HL-60 (cell line): ENCODE measurements at regions not wholly inside any gene's neighbourhood (a gene's known extent, or its start where the extent isn't known, plus 50 kb on each side); places are given as distances from the start of the nearest gene placed in this dataset.
"Not testable (repeated sequence)": the region's sequence is repeated elsewhere in the genome, so short reads cannot be mapped to it uniquely, and the experiment has no call there.

Experiments
- GABPA ChIP-seq: IDR thresholded peaks from 2 replicates; pipeline ENCODE4 v1.6.1; 2012; ENCODE audit warnings: low read depth
- POLR2AphosphoS5 ChIP-seq: IDR thresholded peaks from 2 replicates; pipeline ENCODE4 v1.6.1; 2012; ENCODE audit warnings: low read depth
- TF ChIP-seq, protein P1 (sequence below): IDR thresholded peaks from one replicate; pipeline ENCODE4 v1.5.1; 2011; ENCODE audit warnings: low read length, control low read depth, inconsistent platforms; ENCODE audit not compliant: insufficient read depth
- TF ChIP-seq, protein P2 (sequence below): IDR thresholded peaks from 2 replicates; pipeline ENCODE4 v1.6.1; 2012; ENCODE audit warnings: low read depth; ENCODE audit not compliant: insufficient replicate concordance

DNA sequence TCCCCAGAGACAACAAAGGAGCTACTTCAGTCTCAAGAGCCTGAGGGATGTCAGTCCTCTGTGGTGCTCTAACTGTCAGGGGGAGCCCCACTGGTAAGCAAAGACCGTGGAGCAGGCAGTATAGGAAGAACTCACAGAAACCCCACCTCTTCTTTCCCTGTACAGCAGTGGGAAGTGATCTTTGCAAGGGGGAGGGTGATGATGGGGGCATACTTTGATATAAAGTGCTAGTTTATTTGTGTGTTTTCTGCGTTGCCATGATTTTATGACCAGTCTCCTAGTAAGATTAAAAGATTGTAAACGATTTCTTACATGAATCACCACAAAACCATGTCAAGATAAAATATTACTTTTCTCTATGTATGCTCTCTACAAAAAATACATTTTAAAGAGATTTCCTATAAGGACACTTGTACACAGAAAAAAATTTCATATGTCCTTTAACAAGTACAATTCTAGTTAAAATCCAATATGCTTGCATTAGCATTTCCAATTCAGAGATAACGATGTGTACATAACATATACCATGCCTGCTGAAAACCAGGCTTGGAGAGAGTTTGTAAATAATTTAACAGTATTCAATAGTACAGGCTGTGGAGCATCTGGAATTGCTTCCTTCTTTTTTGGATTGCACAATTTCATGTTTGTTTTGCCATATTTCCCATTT lies 690.0 kb downstream of the PRIM2 start:
- not testable (repeated sequence) for TF ChIP-seq POLR2AphosphoS5, GABPA
- TF ChIP-seq, protein P1, sequence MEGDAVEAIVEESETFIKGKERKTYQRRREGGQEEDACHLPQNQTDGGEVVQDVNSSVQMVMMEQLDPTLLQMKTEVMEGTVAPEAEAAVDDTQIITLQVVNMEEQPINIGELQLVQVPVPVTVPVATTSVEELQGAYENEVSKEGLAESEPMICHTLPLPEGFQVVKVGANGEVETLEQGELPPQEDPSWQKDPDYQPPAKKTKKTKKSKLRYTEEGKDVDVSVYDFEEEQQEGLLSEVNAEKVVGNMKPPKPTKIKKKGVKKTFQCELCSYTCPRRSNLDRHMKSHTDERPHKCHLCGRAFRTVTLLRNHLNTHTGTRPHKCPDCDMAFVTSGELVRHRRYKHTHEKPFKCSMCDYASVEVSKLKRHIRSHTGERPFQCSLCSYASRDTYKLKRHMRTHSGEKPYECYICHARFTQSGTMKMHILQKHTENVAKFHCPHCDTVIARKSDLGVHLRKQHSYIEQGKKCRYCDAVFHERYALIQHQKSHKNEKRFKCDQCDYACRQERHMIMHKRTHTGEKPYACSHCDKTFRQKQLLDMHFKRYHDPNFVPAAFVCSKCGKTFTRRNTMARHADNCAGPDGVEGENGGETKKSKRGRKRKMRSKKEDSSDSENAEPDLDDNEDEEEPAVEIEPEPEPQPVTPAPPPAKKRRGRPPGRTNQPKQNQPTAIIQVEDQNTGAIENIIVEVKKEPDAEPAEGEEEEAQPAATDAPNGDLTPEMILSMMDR, result not testable (repeated sequence)
- TF ChIP-seq, protein P2, sequence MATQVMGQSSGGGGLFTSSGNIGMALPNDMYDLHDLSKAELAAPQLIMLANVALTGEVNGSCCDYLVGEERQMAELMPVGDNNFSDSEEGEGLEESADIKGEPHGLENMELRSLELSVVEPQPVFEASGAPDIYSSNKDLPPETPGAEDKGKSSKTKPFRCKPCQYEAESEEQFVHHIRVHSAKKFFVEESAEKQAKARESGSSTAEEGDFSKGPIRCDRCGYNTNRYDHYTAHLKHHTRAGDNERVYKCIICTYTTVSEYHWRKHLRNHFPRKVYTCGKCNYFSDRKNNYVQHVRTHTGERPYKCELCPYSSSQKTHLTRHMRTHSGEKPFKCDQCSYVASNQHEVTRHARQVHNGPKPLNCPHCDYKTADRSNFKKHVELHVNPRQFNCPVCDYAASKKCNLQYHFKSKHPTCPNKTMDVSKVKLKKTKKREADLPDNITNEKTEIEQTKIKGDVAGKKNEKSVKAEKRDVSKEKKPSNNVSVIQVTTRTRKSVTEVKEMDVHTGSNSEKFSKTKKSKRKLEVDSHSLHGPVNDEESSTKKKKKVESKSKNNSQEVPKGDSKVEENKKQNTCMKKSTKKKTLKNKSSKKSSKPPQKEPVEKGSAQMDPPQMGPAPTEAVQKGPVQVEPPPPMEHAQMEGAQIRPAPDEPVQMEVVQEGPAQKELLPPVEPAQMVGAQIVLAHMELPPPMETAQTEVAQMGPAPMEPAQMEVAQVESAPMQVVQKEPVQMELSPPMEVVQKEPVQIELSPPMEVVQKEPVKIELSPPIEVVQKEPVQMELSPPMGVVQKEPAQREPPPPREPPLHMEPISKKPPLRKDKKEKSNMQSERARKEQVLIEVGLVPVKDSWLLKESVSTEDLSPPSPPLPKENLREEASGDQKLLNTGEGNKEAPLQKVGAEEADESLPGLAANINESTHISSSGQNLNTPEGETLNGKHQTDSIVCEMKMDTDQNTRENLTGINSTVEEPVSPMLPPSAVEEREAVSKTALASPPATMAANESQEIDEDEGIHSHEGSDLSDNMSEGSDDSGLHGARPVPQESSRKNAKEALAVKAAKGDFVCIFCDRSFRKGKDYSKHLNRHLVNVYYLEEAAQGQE, result not testable (repeated sequence)
